Tibial nerve (tissue), 4 donors: ENCODE measurements at regions not wholly inside any gene's neighbourhood (a gene's known extent, or its start where the extent isn't known, plus 50 kb on each side); places are given as distances from the start of the nearest gene placed in this dataset.

ENCODE experiments used
- CTCF ChIP-seq, 5 experiments: fragments of 200-600 bp in 3 of 5; fragments of 450-650 bp in 2 of 5; sonication (generic) in 3 of 5; IDR thresholded peaks; one replicate each; pipeline ENCODE4 v1.5.1; 2016 to 2019; ENCODE audit warnings: antibody characterized with exemption in 5 of 5, mild to moderate bottlenecking in 3 of 5, moderate library complexity in 2 of 5
- EP300 ChIP-seq, 2 donors: sonication (generic); formaldehyde crosslinking; IDR thresholded peaks; one replicate each; pipeline ENCODE4 v1.6.1; 2017; ENCODE audit warnings: antibody characterized with exemption in 2 of 2, mild to moderate bottlenecking in 1 of 2
- POLR2A ChIP-seq, 2 donors: fragments of 450-650 bp; IDR thresholded peaks; one replicate each; pipeline ENCODE4 v1.6.1; 2017; ENCODE audit warnings: antibody characterized with exemption in 2 of 2, mild to moderate bottlenecking in 2 of 2, moderate library complexity in 2 of 2

GRCh38 chr1:5324883-5325282 is 667.3 kb downstream of the NPHP4 start:
- no peak for TF ChIP-seq CTCF (IDR thresholded peaks at IDR 0.05)
- TF ChIP-seq POLR2A (IDR thresholded peaks at IDR 0.05), result no peak
- TF ChIP-seq EP300 (IDR thresholded peaks at IDR 0.05), result no peak
